NCI-H526 treated with DMSO at 0.1 percent for 48 hours (cell line): ENCODE measurements at regions not wholly inside any gene's neighbourhood (a gene's known extent, or its start where the extent isn't known, plus 50 kb on each side); places are given as distances from the start of the nearest gene placed in this dataset.

Experiments used
- DNase-seq: peaks from one replicate; lab custom pipeline; 2025; lab: John Stamatoyannopoulos, UW

GRCh38 chr4:81667539-81667938 lies 195.8 kb upstream of the RASGEF1B start:
- DNase-seq, result no peak

GRCh38 chr4:81666491-81666890 lies 194.8 kb upstream of the RASGEF1B start:
- no peak for DNase-seq

DNA sequence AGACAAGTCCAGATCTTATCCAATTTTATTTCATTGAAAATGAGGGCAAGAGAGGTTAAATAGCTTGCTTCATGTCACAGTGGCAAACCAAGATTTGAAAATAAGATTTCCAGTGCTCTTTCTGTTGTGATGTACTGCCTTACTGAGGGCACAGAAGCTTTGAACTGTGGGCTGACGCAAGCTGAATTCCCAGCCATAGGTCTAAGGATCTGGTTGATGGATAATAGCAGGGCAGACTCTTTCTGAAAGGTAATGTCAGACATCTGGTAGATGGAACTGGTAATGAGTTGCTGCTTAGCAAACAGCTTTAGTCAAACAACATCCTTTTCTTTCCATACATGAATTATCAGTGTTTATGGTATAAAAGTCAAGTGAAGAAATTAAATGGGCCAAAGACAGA lies 193.9 kb upstream of the RASGEF1B start:
- DNase-seq, result no peak

GRCh38 chr4:81665045-81665444 lies 193.3 kb upstream of the RASGEF1B start:
- no peak for DNase-seq

DNA sequence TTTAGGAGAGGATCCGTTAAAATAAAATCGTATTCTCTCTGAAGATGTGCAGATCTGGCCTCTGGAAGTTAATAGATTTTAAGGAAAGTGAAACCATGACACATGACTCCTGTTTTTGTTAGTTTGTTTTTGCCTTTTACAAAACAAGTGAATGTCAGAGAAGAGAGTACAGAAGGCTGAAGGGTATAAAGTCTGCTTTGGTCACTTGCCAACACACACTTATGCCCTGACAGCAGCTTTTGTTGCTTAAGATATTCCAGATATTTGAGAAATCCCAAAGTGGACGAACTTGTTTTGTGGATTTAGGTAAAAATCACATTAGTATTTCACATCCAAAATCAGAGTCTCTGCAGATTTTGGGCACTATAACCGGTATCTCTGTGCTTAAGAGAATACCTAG lies 192.4 kb upstream of the RASGEF1B start:
- no peak for DNase-seq

DNA sequence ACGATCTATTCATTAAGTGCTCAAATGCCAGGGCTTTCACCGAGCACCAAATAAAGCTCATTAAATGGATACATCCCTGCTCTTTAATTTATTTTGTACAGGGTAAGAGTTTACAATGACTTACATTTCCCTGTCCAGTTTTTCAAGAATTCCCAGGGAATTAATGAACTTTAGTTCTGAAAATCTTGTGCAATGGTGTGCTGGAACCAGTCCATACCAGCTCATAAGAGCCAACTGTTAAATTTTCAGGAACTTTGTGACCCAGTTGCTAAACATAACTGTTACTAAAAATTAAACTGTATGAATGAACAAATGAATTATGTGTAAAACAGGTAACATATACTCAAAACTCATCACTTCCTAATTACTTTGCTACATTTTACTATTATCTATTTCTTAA lies 191.7 kb upstream of the RASGEF1B start:
- no peak for DNase-seq

DNA sequence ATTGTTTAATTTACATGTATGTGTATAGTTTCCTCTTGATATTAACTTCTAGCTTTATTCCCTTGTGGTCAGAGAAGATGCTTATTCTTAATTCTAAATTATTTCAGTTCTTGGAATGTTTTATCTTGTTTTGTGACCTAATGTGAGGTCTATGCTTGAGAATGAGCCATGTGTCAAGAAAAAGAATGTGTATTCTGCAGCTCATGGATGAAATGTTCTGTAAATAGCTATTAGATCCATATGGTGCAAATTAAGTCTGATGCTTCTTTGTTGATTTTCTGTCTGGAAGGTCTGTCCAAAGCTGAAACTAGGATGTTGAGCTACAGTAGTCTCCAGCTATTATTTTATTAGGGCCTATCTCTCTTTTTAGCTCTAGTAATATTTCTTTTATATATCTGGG lies 187.3 kb upstream of the RASGEF1B start:
- DNase-seq, result no peak

- DNase-seq, result no peak
These were observed 180.4 kb upstream of the RASGEF1B start for GRCh38 chr4:81652069-81652478.

GRCh38 chr4:81651243-81651899 lies 179.7 kb upstream of the RASGEF1B start:
- DNase-seq, result no peak

DNA sequence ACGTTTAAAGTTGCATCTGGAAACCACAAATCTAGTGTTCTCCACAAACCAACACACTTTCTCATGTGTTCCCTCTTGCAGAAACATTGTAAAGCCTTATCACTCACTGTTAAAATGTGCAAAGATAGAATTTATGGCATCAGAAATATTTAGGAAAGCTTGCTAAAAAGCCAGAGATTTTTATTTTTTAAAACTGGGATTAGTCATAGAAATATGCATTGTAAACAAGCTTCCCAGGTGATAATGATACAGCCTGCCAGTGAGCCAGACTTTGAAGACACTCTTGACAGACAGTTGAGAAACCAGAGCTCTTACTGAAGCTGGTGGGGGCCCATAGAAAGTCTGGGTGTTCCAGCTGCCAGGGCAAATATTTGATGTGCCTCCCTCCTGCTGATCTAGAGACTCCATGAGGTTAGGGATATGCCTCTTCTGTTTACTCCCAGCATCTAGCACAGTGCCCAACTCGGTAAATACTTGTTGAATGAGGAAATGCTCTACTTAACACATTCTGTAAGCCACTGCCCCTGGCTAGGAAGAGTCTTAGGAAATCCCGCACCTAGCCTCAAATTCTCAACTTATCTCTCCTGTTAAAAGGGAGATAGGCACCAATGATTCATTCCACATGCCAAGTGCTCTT lies 179.0 kb upstream of the RASGEF1B start:
- no peak for DNase-seq

GRCh38 chr4:81648576-81649275 lies 177.0 kb upstream of the RASGEF1B start:
- no peak for DNase-seq

- DNase-seq, result no peak
These were observed 175.7 kb upstream of the RASGEF1B start for GRCh38 chr4:81647388-81647787.

- DNase-seq, result no peak
These were observed 170.8 kb upstream of the RASGEF1B start for GRCh38 chr4:81642543-81642942.

DNA sequence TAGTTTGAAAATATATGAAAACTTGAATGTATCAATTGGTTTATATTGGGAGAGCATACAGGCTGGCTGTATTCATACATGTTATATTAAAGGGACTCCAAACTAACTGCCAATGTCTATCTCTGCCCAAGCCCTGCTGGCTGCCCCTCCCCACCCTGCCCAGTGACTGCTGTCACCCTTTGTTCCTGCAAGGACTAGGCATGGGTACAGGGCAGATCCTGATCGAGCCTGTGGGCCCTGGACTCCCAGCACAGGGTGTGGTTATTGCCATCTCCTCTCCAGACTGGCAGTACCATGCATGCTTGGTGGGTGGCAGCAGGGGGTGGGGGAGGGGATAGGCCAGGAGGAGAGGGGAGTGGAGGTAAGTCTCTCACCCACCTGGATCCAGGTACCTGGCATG lies 167.5 kb upstream of the RASGEF1B start:
- no peak for DNase-seq

- no peak for DNase-seq
These were observed 167.0 kb upstream of the RASGEF1B start for GRCh38 chr4:81638698-81639097.

GRCh38 chr4:81635739-81636138 lies 164.0 kb upstream of the RASGEF1B start:
- DNase-seq, result no peak

DNA sequence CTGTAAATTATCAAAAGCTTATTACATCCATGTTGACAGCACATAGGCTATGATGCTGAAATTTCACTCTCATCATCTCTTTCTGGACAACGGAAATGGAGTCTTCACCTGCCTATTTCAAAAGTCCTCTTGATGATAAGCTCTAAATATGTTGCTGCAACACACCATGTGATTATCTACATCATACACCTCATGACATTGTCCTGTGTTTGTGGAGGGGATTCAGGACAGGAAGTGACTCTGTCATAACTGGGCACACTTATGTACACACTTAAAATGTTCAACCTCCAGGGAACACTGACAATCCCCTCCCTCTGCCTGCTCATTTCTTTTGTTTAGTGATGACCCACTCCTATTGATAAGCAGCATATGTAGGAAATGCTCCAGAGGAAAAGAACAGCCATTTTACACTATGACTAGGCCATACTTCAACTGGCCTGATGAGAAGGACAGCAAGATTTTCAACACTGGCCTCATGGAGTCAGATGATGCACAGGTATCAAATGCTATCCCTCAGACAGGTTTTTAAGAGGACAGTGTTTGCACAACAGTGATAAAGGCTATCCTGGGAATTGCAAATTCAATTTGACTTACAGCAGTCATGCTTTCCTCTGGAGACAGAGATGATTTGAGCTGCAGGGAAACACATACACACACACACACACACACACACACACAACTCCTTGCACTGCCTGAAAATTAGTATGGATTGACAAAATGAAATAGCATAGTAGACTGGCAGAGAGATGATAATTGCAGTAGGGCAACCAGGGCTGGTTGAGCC lies 163.3 kb upstream of the RASGEF1B start:
- no peak for DNase-seq

DNA sequence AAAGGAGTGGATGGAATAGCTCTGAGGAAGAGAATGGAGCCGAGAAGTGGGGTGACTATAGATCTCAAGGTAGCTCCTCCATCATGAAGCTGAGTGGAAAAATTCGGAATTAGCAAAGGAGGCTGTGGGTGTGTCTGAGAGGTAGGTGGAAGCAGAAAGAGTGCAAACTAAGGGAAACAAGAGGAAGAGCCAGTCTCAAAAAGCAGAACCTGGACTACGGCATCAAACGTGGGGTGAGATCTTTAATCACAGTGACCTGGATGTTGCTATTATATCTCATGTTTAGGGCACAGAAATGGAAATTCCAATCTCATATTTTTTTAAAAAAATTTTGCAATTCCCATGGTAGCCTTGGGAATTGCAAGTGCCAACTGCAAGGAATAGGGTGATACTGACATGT lies 162.5 kb upstream of the RASGEF1B start:
- DNase-seq, result no peak

- no peak for DNase-seq
These were observed 161.0 kb upstream of the RASGEF1B start for GRCh38 chr4:81632581-81633299.

GRCh38 chr4:81631958-81632441 lies 160.3 kb upstream of the RASGEF1B start:
- DNase-seq, result no peak

GRCh38 chr4:81629366-81629765 lies 157.7 kb upstream of the RASGEF1B start:
- DNase-seq, result no peak

- no peak for DNase-seq
These were observed 156.8 kb upstream of the RASGEF1B start for GRCh38 chr4:81628489-81628888.
